HL-60/S4 treated with retinoic acid at 250 ng/mL for 4 days and 3 days (cell line): ENCODE measurements at regions not wholly inside any gene's neighbourhood (a gene's known extent, or its start where the extent isn't known, plus 50 kb on each side); places are given as distances from the start of the nearest gene placed in this dataset.
"Not testable (repeated sequence)": the region's sequence is repeated elsewhere in the genome, so short reads cannot be mapped to it uniquely, and the experiment has no call there.

Experiments used
- in situ Hi-C: fragments of 300-500 bp; cut with MboI; formaldehyde crosslinking; loops from 2 replicates; pipeline ENCODE4 v1.7.0; 2022; ENCODE audit warnings: low sequenced_read_pairs

DNA sequence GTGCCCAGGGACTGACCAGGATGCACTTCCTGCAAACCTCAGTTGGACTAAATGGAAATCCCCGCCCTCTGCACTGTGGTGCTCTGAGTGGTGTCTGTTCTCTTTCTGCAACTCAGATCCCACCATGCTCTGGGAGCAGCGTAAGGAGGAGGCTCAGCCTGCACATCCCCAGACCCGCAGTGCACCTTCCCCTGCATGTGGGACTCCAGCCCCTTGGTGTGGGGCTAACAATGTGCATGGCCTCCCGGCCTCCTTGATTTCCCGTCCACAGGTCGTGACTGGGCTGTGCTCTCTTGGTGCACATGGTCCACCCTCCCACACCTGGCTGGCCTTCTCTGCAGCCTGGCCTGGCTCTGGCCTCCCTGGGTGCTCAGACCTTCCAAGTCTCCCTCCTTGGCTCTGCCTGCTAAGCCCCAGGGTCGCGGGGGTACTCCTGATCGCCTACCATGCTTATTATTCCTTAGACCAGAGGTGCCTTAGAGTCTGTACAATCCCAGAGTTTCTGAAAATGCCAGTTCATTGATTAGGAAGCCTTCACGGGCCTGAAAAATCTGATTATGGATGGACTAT is 397.5 kb downstream of the IRX2 start:
- in situ Hi-C loops: no loop called here

DNA sequence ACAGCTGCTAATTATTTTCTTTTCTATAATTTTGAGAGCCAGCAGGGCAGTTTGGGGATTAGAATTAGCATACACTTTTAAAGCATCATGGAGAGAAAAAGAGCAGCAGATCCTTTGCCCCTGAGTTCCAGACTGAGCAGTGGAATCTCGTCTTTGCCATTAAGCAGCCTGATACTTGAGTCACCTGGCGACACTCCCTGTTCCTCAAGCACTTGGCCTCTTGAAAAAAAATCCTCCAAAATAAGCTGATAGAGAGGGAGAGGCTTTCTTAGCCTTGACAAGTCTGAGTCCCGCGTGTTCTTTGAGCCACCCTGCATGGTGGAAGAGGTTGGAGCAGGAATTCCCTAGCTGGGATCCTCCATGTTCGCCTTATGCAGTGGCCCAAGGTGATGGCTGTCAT is 398.3 kb downstream of the IRX2 start:
- in situ Hi-C loops: no loop called here

DNA sequence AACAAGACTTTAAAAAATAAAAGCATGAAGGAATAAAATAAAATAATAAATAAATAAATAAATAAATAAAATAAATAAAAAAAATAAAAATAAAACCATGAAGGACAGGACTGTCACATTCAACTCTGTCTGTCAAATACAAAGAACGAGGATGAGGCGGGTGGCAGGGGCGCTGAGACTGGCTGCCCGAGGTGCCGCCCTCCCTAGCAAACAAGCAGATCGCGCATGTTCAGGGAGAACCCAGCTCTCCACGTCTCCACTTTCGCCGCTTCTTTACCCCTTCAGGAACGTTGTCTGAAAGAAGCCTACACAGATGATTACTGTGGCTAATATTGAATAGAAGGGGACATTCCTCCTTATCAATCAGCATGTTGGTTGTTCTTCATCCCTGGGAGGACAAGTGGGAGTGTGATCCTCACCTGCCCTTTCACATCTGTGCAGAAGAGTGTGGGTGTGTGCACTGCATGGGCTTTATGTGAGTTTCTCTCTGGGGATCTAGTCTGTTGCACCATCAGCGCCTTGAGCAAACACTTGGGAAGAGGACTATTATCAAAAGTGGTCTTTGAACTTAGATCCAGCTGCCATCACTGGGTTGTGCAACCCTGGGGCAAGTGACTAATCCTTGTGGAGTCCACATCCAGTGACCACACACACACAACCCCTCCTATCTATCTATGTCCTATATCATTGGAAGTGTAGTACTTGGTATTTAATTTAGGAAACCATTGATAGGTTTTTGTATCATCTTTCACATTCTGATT is 399.2 kb downstream of the IRX2 start:
- in situ Hi-C loops: no loop called here

DNA sequence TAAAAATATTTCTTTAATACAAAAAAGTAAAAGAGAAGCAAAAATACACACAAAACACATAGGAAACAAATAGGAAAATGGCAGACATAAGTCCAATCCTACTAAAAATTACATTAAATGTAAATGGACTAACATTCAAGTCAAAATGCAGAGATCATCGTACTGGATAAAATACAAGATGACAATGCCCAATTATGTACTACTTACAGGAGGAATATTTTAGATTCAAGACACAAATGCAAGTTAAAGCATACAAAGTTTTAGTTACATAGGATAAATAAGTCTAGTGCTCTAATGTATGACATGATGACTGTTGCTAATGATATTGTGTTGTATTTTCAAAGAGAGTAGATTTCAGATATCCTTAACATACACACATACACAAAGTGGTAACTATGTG is 401.7 kb downstream of the IRX2 start:
- in situ Hi-C loops: not testable (repeated sequence)

DNA sequence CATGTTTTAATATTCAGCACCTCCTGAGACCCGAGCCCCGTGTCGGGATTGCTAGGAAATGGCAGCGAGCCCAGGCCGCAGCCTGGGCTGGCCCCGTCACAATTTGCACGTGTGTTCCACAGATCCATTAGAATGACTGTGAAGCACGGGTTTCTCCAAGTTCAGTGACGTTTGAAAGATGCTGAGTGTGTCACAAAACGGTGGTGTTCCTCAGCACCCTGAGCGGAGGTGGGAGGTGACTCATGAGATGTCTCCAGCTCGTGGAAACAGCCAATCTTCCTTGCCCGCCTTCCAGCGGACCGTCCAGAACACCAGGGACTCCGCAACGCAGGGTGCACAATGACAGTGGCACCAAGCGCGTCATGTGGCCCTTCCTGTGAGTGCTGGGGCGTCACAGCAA is 412.8 kb downstream of the IRX2 start:
- in situ Hi-C loops: no loop called here

DNA sequence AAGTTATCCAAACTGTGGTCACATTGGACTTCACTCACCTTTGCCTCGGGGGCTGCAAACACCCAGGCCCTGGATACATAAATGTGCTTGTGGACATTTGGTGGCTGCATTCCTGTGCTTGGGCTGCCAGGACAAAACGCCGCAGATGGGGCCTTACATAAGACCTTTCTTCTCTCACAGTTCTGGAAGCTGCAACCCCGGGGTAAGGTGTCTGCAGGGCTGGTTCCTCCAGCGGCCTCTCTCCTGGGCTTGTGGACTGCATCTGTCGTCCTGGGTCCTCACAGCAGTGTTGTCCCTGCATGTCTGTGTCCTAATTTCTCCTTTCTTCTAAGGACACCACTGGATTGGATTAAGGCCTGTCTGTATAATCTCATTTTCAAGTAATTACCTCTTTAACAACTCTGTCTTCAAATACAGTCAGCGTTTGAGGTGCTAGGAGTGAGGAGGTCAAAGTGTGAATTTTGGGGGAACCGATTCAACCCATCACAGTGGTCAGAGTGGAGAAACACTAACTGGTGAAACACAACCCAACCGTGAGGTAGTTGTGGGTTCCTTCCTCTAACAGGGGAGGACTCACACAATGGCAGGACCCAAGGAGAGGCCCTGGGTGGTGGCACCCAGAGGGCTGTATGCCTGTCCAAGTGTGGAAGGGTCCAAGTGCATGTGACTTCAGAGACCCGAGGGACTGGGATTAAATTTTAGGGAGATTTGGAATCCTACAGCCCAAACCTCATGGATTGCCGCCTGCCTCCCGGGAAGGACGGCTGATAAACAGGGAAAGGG is 415.6 kb downstream of the IRX2 start:
- in situ Hi-C loops: no loop called here

DNA sequence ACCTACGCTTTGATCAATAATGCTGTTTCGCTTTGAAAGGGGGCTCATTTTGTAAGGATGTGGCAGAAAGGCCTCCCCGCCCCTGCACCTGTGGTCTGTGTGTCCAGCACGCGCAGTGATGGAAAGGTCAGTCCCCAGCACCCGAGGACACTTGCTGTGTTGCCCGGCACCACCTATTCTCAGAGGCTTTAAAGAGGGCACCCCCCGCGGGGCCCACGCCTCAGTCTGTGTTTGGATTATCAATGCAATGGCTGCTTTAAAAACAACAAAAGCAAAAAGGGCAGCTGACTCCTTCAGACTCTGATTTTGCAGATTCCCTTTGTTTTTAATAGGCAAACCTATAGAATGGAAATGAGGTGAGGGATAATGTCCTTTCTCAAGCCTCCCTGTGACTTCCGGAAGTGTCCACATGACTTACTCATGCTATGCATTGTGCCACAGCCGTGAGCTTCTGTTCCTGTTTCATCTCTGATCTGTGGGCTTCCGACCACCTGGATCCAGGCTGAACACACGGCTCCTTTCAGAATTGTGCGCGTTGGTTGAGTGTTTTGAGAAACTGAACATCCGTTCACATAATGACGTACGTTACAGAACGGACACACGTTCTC is 416.2 kb downstream of the IRX2 start:
- in situ Hi-C loops: no loop called here

DNA sequence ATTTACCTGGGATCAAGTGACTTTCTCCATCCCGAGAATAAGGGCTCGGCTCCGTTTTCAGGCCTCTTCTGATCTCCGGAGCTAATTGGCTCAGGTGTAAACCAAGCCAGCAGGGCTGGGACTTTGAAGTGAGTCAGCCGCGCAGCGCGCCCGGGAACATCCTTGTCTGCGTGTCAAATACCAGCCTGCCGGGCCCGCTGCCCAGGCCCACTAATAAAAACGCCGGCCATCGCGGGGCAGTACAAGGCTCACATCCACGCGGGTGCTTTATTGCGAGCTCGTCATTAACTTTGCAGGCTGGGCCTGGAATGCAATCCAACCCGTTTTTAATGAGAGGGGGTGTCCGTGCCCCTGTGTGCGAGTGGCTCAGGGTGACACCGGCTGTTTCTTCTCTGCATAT is 416.8 kb downstream of the IRX2 start:
- in situ Hi-C loops: no loop called here

DNA sequence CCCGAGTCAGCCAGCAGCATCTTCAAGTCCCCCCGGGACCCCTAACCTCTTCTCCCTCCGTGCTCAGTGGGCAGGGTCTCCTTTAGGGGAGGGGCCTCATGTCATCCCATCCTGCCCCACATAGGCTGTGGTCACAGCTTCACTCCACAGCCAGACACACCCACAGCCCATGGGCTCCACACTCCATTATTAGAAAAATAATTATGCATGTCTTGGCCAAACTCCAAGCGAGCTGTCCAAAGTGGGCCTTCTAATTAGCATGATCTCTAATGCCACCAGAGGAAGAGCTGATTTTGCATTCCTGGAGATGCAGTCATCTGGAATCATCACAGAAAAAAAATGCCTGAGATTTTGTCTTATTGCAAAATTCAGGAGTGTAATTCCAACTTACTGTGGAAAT is 418.2 kb downstream of the IRX2 start:
- in situ Hi-C loops: no loop called here

DNA sequence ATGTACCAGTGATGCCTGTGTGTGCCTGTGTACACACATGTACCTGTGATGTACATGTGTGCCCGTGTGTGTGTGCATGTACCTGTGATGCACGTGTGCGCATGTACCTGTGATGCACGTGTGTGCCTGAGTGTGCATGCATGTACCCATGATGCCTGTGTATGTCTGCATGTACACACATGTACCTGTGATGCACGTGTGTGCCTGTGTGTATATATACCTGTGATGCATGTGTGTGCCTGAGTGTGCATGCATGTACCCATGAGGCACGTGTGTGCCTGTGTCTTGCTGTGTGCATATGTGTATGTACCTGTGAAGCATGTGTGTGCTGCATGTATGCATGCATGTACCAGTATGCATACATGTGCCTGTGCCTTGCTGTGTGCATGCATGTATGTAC is 419.0 kb downstream of the IRX2 start:
- in situ Hi-C loops: no loop called here

DNA sequence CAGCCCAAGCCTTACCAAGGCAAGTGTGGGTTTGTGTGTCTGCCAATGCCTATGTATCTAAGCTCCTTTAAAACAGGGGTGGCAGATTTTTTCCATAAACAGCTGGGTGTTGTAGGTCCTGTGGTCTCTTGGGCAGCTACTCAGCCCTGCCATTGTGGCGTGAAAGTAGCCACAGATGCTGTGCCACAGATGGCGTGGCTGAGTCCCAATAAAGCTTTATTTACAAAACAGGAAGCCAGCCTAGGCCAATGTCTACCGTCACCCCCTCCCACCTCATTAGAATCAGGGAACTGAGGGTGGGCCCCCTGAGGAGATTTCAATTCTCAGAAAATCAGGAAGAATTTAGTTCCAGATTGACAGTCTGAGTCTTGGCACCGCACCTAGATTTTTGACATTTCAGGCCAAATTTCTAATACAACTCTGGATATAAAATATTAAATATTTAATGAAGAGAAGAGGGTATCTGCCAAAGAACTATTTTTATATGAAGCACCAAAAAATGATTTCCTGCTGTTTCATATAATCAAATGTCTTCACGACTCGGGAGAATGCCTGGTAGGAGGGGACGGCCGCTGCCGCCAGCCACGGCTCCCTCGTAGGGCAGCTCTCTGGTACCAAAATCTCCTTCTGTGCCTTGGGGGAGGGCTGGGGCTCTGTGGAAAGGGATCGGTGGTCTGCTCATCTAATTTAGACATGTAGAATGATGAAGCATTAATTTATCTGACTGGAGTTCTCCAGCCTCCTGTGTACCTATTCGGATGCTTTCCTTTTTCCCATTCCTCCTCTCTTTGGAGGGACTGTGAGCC is 420.9 kb downstream of the IRX2 start:
- in situ Hi-C loops: no loop called here

DNA sequence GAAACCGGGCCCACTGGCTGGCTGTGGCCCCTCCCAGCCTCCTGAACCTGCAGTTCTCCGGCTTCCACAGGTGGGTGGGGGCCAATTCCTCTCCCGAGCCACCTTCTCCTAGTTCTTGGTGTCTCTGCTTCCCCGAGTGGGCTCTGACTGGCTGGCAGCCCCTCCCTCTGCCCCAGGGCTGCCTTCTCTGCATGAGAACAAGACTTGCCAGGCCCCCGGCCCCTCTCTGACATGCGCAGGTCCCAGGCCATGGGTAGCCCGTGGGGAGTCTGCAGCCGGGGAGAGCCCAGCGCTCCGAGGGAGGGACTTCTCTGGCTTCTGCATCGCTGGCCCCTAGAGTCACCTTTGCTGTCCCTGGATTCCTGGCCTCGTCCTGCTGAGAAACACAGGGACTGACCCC is 421.7 kb downstream of the IRX2 start:
- in situ Hi-C loops: no loop called here

DNA sequence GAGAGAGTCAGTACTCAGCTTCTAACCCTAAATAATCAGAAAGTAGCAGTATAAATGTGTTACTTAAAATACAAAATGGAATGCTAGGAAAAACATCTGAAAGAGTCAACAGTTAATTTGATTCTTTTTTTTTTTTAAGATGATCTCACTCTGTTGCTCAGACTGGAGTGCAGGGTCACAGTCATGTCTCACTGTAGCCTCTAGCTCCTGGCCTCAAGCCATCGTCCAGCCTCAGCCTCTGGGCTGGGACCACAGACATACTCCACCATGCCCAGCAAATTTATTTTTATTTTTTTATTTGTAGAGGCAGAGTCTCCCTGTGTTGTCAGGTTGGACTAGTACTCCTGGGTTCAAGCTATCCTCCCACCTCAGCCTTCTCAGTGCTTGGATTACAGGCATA is 424.9 kb downstream of the IRX2 start:
- in situ Hi-C loops: no loop called here

DNA sequence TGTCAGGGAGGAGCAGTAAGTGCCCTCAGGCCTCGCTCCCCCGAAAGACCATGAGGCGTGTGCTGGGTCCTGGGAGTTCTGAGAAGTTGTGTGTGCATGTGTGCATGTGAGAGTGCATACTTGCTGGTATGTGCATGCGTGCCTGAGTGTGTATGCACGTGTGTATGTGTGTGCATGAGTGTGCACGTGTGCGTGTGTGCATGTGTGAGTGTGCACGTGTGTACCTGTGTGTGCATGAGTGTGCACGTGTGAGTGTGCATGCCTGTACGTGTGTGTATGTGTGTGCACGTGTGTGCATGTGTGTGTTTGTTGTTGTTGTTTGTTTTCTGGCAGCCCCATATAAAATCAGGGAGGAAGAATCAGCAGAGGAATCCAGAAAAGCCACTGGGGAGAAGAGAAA is 426.7 kb downstream of the IRX2 start:
- in situ Hi-C loops: no loop called here

DNA sequence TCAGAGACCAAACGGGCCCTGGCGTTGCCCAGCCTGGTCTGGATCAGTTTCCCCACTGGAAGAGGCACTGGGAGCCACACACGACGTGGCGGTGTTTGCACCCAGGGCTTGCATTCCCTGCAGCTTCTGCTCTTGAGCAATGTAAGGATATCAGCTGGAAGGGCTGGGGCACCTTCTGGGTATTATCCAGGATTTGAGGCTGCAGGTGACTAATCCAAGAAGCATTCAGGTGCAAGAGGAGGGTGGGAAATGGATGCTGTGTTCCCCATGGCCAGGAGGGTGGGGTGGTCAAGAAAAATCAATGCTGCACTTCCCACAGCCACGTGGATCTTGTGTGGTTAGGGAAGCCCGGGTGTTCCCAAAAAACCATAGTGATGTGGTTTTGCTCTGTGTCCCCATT is 430.9 kb downstream of the IRX2 start:
- in situ Hi-C loops: no loop called here

DNA sequence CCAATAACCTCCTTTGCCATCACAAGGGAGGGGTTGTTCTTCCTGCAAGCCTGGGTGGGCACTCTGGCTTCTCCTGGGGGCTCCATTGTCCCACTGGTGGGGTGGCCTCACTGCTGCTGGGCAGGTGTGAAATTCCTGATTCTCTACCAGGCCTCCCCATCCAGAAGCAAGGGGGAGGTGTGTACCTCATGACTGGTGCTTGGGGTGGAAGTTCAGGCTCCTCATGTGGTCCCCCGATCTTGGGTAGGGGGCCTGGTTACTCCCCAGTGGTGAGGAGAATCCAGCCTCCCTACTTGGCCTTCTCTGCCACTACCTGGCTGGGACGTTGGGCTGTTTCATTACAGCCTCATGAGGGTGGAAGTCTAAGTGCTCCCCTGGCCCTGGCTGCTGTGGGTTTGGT is 433.9 kb downstream of the IRX2 start:
- in situ Hi-C loops: no loop called here

DNA sequence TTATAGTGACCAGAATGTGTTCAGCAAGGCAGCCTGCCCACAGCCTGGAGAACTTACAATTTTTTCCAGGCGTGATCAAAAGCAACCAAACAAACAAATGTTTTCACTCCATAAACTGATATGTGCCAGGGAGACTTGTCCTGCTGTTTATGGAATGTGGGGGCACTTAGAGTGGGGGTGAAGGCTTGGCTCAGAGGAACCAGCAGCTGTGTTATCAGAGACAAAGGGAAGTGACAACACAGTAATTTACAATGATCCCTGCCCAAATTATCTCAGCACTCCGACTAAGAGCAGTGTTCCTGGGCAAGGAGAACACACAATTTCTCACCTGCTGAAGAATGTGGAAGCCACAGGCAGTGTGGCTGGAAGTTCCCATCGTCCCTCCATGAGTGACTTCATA is 429.1 kb upstream of the IRX4 start:
- in situ Hi-C loops: no loop called here

DNA sequence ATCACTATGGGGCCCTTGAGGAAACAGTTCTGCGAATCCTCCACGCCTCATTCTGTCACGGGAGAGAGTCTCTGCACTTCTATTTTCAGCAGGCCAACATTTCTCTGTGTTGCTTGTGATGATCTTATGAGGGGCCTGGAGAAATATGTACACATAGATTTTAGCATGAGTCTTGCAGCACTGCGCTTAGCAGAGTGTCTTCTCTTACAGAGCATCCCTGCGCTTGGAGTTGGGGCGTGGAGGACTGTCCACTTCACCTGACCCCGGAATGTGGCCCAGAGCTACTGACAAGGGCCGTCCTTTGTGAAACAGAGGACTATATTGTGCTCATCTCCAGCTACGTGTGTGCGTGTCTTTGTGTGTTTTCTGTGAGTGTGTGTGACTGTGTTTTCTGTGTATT is 428.2 kb upstream of the IRX4 start:
- in situ Hi-C loops: no loop called here

DNA sequence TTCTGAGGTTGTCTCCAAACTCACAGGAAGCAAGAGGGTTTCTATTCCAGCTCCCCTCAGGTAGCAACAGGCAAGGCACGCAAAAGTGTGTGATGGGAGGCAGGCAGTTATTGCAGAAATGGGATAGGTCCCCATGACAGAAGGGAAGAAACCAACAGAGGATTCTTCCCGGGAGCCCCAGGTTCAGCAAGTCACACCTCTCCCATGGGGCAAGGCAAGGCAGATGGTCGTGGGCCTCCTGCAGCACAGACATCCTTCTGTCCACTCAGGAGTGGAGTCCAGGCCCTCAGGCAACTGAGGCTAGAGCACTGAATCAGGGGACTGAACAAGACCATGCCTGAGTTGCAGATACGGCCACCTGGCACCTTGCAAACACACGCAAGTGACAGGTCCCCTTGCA is 424.9 kb upstream of the IRX4 start:
- in situ Hi-C loops: no loop called here

DNA sequence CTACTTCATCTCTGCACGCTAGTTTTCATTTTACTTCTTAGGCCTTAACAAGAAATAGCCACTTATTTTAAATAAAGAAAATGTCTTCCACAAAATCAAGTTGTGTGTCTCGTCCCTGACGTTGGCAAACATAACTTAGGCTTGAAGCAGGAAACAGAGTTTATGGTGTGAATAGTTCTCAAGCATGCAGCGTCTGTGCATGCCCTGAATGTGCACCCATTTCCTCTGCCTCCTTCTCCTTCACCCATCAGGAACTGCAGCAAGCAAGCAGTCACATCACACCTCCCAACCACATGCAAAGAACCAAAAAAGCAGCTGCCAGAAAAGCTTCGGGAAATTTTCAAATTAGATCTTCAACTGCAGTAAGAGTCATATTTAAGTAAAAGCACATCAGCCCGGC is 424.0 kb upstream of the IRX4 start:
- in situ Hi-C loops: no loop called here
